Fibroblast of lung (primary cell): ENCODE measurements at regions not wholly inside any gene's neighbourhood (a gene's known extent, or its start where the extent isn't known, plus 50 kb on each side); places are given as distances from the start of the nearest gene placed in this dataset.

Experiments
- DNase-seq, 2 donors: peaks; one replicate each; pipeline versions ENCODE4 v3.0.0 to v3.0.0-alpha.2; 2010; ENCODE audit warnings: low read depth in 2 of 2
- H2AFZ ChIP-seq: 2 replicates; pipeline ENCODE4 v1.5.1; 2012; ENCODE audit warnings: low read length, control low read depth, inconsistent platforms
- H3K27ac ChIP-seq: 2 replicates; pipeline ENCODE4 v1.5.1; 2011; ENCODE audit warnings: low read length, control low read depth; ENCODE audit not compliant: insufficient read depth
- H3K27me3 ChIP-seq: 2 replicates; pipeline ENCODE4 v1.5.1; 2011; ENCODE audit warnings: mild to moderate bottlenecking, low read length; ENCODE audit not compliant: control insufficient read depth, insufficient read depth
- H3K36me3 ChIP-seq: 2 replicates; pipeline ENCODE4 v1.5.1; 2011; ENCODE audit warnings: low read length; ENCODE audit not compliant: control insufficient read depth, insufficient read depth
- H3K4me1 ChIP-seq: 2 replicates; pipeline ENCODE4 v1.5.1; 2011; ENCODE audit warnings: low read length; ENCODE audit not compliant: control insufficient read depth, insufficient read depth; ENCODE audit errors: extremely low read depth
- H3K4me2 ChIP-seq: 2 replicates; pipeline ENCODE4 v1.5.1; 2011; ENCODE audit warnings: low read length, control low read depth; ENCODE audit not compliant: insufficient read depth; ENCODE audit errors: extremely low read depth
- H3K4me3 ChIP-seq, 4 experiments: fragments of 200-600 bp in 1 of 4; sonication (generic) in 1 of 4; replicated peaks in 1 of 4; 2 replicates each; pipeline ENCODE4 v1.5.1; 2011 to 2016; ENCODE audit warnings: low read length in 4 of 4, low read depth in 3 of 4, mild to moderate bottlenecking in 3 of 4, control low read depth in 2 of 4, inconsistent platforms in 1 of 4, mixed read lengths in 1 of 4; ENCODE audit not compliant: insufficient read depth in 1 of 4; ENCODE audit errors: control extremely low read depth in 1 of 4
- H3K79me2 ChIP-seq: 2 replicates; pipeline ENCODE4 v1.5.1; 2012; ENCODE audit warnings: mild to moderate bottlenecking, low read length, inconsistent platforms; ENCODE audit not compliant: control insufficient read depth, insufficient read depth
- H3K9ac ChIP-seq: 2 replicates; pipeline ENCODE4 v1.5.1; 2011; ENCODE audit warnings: mild to moderate bottlenecking, low read length, control low read depth; ENCODE audit not compliant: insufficient read depth
- H3K9me3 ChIP-seq: 2 replicates; pipeline ENCODE4 v1.5.1; 2012; ENCODE audit warnings: low read depth, low read length; ENCODE audit not compliant: control insufficient read depth, insufficient read depth
- H4K20me1 ChIP-seq: 2 replicates; pipeline ENCODE4 v1.5.1; 2011; ENCODE audit warnings: low read length; ENCODE audit not compliant: control insufficient read depth, insufficient read depth; ENCODE audit errors: extremely low read depth
- CTCF ChIP-seq, 2 donors: IDR thresholded peaks in 1 of 2; conservative IDR thresholded peaks in 1 of 2; 1 replicate in 1 of 2; 2 replicates in 1 of 2; pipeline ENCODE4 v1.5.1; 2011 to 2012; ENCODE audit warnings: low read length in 2 of 2, control low read depth in 1 of 2, inconsistent platforms in 1 of 2, low read depth in 1 of 2, mild to moderate bottlenecking in 1 of 2
- EZH2 ChIP-seq: IDR thresholded peaks from 2 replicates; pipeline ENCODE4 v1.5.1; 2012; ENCODE audit warnings: low read length, control low read depth, mild to moderate bottlenecking; ENCODE audit errors: missing control alignments

DNA sequence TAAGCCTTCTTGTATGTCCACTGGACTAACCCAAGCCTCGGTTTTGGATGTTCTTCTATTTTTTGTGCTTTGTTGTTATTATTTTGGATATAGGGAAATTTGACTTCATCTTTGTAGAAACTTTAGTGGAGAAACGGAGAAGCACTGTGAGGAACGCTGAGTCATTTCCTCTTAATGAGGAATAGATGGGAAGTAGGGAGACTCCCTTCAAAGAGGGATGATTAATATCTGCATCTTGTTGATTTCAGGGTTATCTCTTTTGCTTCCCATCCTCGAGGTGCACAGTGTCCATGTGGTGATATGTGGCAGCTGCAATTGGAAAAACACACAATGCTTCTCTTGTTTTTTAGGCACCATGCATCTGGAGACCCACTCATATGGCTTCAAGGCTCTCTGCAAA lies 1147.9 kb downstream of the NLGN4X start:
- Histone ChIP-seq H3K79me2 (no peaks in the 10 kb centered on the region), H3K4me1 (no peaks in the 10 kb centered on the region), H3K9ac (no peak overlapping the region), H3K4me2 (no peak overlapping the region), H3K27me3 (no peaks in the 10 kb centered on the region), H3K9me3 (no peaks in the 10 kb centered on the region), H2AFZ (no peak overlapping the region), H3K36me3 (no peaks in the 10 kb centered on the region), H4K20me1 (no peaks in the 10 kb centered on the region), H3K27ac (no peak overlapping the region), H3K4me3 (no peak overlapping the region)
- no peak for DNase-seq
- no peak for TF ChIP-seq CTCF (conservative IDR thresholded peaks at IDR 0.05 in 1 of 2, IDR thresholded peaks at IDR 0.05 in 1 of 2; ENCODE audit: low read depth in 1 of 2, low read length in 2 of 2)

DNA sequence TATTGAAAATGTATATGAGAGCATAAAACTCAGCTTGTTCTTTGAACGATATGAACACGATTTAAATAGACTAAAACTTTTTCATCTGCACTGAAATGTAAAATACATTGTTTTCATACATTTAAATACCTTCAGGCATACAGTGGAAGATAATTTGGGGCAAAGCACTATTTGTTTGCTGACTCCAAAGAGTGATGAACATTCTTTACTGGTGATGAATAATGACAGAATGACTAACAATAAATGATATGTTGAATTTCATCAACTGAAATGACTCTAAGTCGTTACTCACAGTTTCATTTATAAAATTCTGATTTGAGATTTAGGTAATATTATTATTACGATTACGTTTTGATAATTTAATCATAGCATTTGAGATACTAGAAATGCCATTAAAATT lies 1160.1 kb downstream of the NLGN4X start:
- no peak overlapping the region for H3K9ac ChIP-seq
- no peaks in the 10 kb centered on the region for H4K20me1 ChIP-seq
- no peaks in the 10 kb centered on the region for H3K36me3 ChIP-seq
- H3K4me3 ChIP-seq, result no peak overlapping the region
- H3K27me3 ChIP-seq, result no peaks in the 10 kb centered on the region
- H3K9me3 ChIP-seq, result no peaks in the 10 kb centered on the region
- H2AFZ ChIP-seq, result no peak overlapping the region
- no peaks in the 10 kb centered on the region for H3K4me1 ChIP-seq
- no peak overlapping the region for H3K27ac ChIP-seq
- TF ChIP-seq CTCF (conservative IDR thresholded peaks at IDR 0.05 in 1 of 2, IDR thresholded peaks at IDR 0.05 in 1 of 2; ENCODE audit: low read depth in 1 of 2, low read length in 2 of 2), result no peak
- no peak for TF ChIP-seq EZH2
- no peaks in the 10 kb centered on the region for H3K79me2 ChIP-seq
- DNase-seq, result no peak
- H3K4me2 ChIP-seq, result no peak overlapping the region

- Histone ChIP-seq H3K27ac (no peak overlapping the region), H2AFZ (no peak overlapping the region), H3K9me3 (no peaks in the 10 kb centered on the region), H3K4me3 (no peak overlapping the region), H3K27me3 (no peaks in the 10 kb centered on the region), H3K4me1 (no peaks in the 10 kb centered on the region), H3K4me2 (no peak overlapping the region), H4K20me1 (no peaks in the 10 kb centered on the region), H3K79me2 (no peaks in the 10 kb centered on the region), H3K9ac (no peak overlapping the region), H3K36me3 (no peaks in the 10 kb centered on the region)
- no peak for TF ChIP-seq CTCF (conservative IDR thresholded peaks at IDR 0.05 in 1 of 2, IDR thresholded peaks at IDR 0.05 in 1 of 2; ENCODE audit: low read depth in 1 of 2, low read length in 2 of 2)
- no peak for TF ChIP-seq EZH2
- peak in 1 of 2 donors; percentile 37 for DNase-seq
Measured at GRCh38 chrX:5057786-5058185, 1170.9 kb downstream of the NLGN4X start.
